ENCODE measurements at regions not wholly inside any gene's neighbourhood (a gene's known extent, or its start where the extent isn't known, plus 50 kb on each side); places are given as distances from the start of the nearest gene placed in this dataset.

DNA sequence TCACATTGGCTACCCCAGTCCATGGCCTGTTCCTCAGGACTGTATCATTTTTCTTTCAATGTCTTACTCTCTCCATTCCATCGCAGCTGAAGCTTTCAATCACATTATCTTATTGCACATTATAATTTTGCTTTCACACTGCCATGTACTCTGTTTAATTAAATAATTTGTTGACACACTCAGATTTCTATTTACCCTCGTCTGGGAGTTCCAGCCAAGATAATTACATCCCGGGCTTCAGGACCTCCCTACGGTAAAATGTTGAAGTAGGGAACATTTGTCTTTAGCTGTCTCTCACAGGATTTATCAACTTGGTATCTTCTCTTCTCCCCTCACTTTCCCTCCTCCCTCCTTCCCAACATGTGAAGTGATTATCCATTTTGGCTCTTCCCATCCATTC lies 177.2 kb upstream of the RASSF8 start:
- ATAC-seq (no peak), DNase-seq (ENCODE audit: low spot score) (no peak)
- H3K9me3 Mint-ChIP-seq: no peaks in the 10 kb centered on the region
- POLR2A ChIA-PET: no interaction called here
- H3K27ac Mint-ChIP-seq: no peak overlapping the region
- CTCF ChIA-PET: interaction anchor here (2.1 kb wide), 1 partner anchor 311 kb away, joined by 5 read pairs; no protein-coding TSS in a partner anchor
- no peak for TF ChIP-seq PRRX2 (CRISPR knock-in tag; IDR thresholded peaks at IDR 0.05)
- TF ChIP-seq, protein P1, sequence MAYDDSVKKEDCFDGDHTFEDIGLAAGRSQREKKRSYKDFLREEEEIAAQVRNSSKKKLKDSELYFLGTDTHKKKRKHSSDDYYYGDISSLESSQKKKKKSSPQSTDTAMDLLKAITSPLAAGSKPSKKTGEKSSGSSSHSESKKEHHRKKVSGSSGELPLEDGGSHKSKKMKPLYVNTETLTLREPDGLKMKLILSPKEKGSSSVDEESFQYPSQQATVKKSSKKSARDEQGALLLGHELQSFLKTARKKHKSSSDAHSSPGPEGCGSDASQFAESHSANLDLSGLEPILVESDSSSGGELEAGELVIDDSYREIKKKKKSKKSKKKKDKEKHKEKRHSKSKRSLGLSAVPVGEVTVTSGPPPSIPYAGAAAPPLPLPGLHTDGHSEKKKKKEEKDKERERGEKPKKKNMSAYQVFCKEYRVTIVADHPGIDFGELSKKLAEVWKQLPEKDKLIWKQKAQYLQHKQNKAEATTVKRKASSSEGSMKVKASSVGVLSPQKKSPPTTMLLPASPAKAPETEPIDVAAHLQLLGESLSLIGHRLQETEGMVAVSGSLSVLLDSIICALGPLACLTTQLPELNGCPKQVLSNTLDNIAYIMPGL (CRISPR knock-in tag; IDR thresholded peaks at IDR 0.05): no peak
- no peak for TF ChIP-seq ZBTB21 (CRISPR knock-in tag; IDR thresholded peaks at IDR 0.05; ENCODE audit: borderline replicate concordance)
- TF ChIP-seq, protein P2, sequence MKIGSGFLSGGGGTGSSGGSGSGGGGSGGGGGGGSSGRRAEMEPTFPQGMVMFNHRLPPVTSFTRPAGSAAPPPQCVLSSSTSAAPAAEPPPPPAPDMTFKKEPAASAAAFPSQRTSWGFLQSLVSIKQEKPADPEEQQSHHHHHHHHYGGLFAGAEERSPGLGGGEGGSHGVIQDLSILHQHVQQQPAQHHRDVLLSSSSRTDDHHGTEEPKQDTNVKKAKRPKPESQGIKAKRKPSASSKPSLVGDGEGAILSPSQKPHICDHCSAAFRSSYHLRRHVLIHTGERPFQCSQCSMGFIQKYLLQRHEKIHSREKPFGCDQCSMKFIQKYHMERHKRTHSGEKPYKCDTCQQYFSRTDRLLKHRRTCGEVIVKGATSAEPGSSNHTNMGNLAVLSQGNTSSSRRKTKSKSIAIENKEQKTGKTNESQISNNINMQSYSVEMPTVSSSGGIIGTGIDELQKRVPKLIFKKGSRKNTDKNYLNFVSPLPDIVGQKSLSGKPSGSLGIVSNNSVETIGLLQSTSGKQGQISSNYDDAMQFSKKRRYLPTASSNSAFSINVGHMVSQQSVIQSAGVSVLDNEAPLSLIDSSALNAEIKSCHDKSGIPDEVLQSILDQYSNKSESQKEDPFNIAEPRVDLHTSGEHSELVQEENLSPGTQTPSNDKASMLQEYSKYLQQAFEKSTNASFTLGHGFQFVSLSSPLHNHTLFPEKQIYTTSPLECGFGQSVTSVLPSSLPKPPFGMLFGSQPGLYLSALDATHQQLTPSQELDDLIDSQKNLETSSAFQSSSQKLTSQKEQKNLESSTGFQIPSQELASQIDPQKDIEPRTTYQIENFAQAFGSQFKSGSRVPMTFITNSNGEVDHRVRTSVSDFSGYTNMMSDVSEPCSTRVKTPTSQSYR (CRISPR knock-in tag; IDR thresholded peaks at IDR 0.05): no peak
- no peak for TF ChIP-seq EMX1 (CRISPR knock-in tag; IDR thresholded peaks at IDR 0.05)
- TF ChIP-seq ZNF416 (CRISPR knock-in tag; IDR thresholded peaks at IDR 0.05): no peak
- no peak for TF ChIP-seq GRHL2 (CRISPR knock-in tag; IDR thresholded peaks at IDR 0.05; ENCODE audit: insufficient replicate concordance, severe bottlenecking)
- no peak for TF ChIP-seq HMGA2 (CRISPR knock-in tag; IDR thresholded peaks at IDR 0.05)
- TF ChIP-seq, protein P3, sequence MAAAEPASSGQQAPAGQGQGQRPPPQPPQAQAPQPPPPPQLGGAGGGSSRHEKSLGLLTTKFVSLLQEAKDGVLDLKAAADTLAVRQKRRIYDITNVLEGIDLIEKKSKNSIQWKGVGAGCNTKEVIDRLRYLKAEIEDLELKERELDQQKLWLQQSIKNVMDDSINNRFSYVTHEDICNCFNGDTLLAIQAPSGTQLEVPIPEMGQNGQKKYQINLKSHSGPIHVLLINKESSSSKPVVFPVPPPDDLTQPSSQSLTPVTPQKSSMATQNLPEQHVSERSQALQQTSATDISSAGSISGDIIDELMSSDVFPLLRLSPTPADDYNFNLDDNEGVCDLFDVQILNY (CRISPR knock-in tag; IDR thresholded peaks at IDR 0.05): no peak
- TF ChIP-seq ZNF423 (CRISPR knock-in tag; IDR thresholded peaks at IDR 0.05): no peak
- TF ChIP-seq TP53 (CRISPR knock-in tag; IDR thresholded peaks at IDR 0.05): no peak
- no peaks in the 10 kb centered on the region for H3K36me3 Mint-ChIP-seq
- peaks cover 12% of the 10 kb centered on the region for H3K4me1 Mint-ChIP-seq
- no peak overlapping the region for H3K4me3 Mint-ChIP-seq
- H3K27me3 Mint-ChIP-seq (ENCODE audit: low read depth): no peaks in the 10 kb centered on the region

DNA sequence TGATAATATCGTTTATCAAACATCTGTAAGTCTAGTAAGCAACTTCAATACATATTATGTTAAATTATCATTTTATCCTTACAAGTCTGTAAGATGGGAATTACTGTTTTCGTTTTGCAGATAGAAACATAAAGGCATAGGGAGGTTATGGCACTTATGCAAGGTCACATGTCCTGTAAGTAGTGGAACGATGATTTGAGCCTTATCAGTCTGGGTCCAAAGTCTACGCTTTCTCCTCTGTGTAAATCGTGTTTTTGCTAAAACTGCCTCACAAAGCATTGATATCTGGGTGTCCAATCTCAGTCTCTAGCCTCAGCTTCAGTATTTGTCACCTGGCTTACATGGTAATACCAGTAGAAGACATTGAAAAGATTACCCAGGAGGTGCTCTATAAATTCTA lies 174.9 kb upstream of the RASSF8 start:
- Mint-ChIP-seq H3K36me3 (no peaks in the 10 kb centered on the region), H3K4me3 (no peak overlapping the region), H3K4me1 (peaks cover 12% of the 10 kb centered on the region), H3K9me3 (no peaks in the 10 kb centered on the region; the same call in 1 of the 2 replicates), H3K27ac (no peak overlapping the region), H3K27me3 (ENCODE audit: low read depth) (no peaks in the 10 kb centered on the region)
- no peak for ATAC-seq
- POLR2A ChIA-PET: no interaction called here
- CTCF ChIA-PET: no interaction called here
- DNase-seq (ENCODE audit: low spot score): no peak
- TF ChIP-seq, protein P4, sequence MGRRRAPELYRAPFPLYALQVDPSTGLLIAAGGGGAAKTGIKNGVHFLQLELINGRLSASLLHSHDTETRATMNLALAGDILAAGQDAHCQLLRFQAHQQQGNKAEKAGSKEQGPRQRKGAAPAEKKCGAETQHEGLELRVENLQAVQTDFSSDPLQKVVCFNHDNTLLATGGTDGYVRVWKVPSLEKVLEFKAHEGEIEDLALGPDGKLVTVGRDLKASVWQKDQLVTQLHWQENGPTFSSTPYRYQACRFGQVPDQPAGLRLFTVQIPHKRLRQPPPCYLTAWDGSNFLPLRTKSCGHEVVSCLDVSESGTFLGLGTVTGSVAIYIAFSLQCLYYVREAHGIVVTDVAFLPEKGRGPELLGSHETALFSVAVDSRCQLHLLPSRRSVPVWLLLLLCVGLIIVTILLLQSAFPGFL (CRISPR knock-in tag; IDR thresholded peaks at IDR 0.05; ENCODE audit: borderline replicate concordance): no peak
- no peak for TF ChIP-seq NR1H2 (CRISPR knock-in tag; IDR thresholded peaks at IDR 0.05)
- TF ChIP-seq, protein P5, sequence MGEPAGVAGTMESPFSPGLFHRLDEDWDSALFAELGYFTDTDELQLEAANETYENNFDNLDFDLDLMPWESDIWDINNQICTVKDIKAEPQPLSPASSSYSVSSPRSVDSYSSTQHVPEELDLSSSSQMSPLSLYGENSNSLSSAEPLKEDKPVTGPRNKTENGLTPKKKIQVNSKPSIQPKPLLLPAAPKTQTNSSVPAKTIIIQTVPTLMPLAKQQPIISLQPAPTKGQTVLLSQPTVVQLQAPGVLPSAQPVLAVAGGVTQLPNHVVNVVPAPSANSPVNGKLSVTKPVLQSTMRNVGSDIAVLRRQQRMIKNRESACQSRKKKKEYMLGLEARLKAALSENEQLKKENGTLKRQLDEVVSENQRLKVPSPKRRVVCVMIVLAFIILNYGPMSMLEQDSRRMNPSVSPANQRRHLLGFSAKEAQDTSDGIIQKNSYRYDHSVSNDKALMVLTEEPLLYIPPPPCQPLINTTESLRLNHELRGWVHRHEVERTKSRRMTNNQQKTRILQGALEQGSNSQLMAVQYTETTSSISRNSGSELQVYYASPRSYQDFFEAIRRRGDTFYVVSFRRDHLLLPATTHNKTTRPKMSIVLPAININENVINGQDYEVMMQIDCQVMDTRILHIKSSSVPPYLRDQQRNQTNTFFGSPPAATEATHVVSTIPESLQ (CRISPR knock-in tag; IDR thresholded peaks at IDR 0.05): no peak
- no peak for TF ChIP-seq ZNF232 (CRISPR knock-in tag; IDR thresholded peaks at IDR 0.05)
- TF ChIP-seq TP53 (CRISPR knock-in tag; IDR thresholded peaks at IDR 0.05): no peak
- no peak for TF ChIP-seq GABPB1 (CRISPR knock-in tag; IDR thresholded peaks at IDR 0.05)
- TF ChIP-seq, protein P6, sequence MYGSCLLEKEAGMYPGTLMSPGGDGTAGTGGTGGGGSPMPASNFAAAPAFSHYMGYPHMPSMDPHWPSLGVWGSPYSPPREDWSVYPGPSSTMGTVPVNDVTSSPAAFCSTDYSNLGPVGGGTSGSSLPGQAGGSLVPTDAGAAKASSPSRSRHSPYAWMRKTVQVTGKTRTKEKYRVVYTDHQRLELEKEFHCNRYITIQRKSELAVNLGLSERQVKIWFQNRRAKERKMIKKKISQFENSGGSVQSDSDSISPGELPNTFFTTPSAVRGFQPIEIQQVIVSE (CRISPR knock-in tag; IDR thresholded peaks at IDR 0.05; ENCODE audit: borderline replicate concordance): no peak
- no peak for TF ChIP-seq FOXK1 (CRISPR knock-in tag; IDR thresholded peaks at IDR 0.05)
- TF ChIP-seq, protein P7, sequence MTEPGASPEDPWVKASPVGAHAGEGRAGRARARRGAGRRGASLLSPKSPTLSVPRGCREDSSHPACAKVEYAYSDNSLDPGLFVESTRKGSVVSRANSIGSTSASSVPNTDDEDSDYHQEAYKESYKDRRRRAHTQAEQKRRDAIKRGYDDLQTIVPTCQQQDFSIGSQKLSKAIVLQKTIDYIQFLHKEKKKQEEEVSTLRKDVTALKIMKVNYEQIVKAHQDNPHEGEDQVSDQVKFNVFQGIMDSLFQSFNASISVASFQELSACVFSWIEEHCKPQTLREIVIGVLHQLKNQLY (CRISPR knock-in tag; IDR thresholded peaks at IDR 0.05): no peak
- TF ChIP-seq, protein P8, sequence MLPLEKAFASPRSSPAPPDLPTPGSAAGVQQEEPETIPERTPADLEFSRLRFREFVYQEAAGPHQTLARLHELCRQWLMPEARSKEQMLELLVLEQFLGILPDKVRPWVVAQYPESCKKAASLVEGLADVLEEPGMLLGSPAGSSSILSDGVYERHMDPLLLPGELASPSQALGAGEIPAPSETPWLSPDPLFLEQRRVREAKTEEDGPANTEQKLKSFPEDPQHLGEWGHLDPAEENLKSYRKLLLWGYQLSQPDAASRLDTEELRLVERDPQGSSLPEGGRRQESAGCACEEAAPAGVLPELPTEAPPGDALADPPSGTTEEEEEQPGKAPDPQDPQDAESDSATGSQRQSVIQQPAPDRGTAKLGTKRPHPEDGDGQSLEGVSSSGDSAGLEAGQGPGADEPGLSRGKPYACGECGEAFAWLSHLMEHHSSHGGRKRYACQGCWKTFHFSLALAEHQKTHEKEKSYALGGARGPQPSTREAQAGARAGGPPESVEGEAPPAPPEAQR (CRISPR knock-in tag; IDR thresholded peaks at IDR 0.05): no peak
- TF ChIP-seq, protein P9, sequence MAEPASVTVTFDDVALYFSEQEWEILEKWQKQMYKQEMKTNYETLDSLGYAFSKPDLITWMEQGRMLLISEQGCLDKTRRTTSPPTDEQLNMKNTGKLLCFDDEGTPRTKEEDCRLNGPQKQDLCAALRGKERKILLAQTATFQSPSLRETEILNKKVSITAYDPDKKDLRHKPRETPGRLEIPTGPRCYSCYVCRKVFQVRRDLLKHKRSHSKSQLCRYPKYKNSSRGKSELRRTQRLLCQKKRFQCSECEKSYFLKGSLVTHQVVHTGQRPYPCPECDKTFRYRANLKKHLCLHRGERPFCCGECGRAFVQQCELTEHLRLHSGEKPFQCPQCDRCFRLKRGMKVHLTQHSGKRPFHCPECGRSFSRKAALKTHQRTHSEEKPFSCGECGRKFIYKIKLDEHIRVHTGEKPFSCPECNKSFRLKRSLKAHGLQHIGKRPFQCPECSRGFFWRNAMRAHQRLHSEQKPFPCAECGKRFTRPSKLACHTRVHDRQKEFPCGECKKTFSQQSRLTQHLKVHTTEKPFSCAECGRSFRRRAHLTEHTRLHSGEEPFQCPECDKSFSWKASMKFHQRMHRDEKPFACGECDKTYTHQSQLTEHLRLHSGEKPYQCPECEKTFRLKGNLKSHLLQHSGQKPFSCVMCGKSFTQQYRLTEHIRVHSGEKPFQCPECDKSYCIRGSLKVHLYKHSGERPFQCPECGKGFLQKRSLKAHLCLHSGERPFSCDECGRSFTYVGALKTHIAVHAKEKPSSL (CRISPR knock-in tag; conservative IDR thresholded peaks at IDR 0.05): no peak
- TF ChIP-seq ZBTB21 (CRISPR knock-in tag; IDR thresholded peaks at IDR 0.05; ENCODE audit: borderline replicate concordance): no peak
